ENCODE measurements at regions not wholly inside any gene's neighbourhood (a gene's known extent, or its start where the extent isn't known, plus 50 kb on each side); places are given as distances from the start of the nearest gene placed in this dataset.
"Not testable (repeated sequence)": the region's sequence is repeated elsewhere in the genome, so short reads cannot be mapped to it uniquely, and the experiment has no call there.

GRCh38 chr11:49817705-49818430 is 134.3 kb upstream of the OR4C13 start:
- not testable (repeated sequence) for DNase-seq (ENCODE audit: low spot score)

GRCh38 chr11:49823188-49823587 is 129.0 kb upstream of the OR4C13 start:
- not testable (repeated sequence) for DNase-seq (ENCODE audit: low spot score)

- not testable (repeated sequence) for DNase-seq (ENCODE audit: low spot score)
Observed at GRCh38 chr11:49850541-49850940, 101.7 kb upstream of the OR4C13 start.

- no peak for DNase-seq (ENCODE audit: low spot score)
Observed at GRCh38 chr11:49851511-49851910, 100.7 kb upstream of the OR4C13 start.

GRCh38 chr11:49851971-49852389 is 100.2 kb upstream of the OR4C13 start:
- DNase-seq (ENCODE audit: low spot score), result no peak

GRCh38 chr11:49888875-49889274 is 63.3 kb upstream of the OR4C13 start:
- not testable (repeated sequence) for DNase-seq (ENCODE audit: low spot score)

- not testable (repeated sequence) for DNase-seq (ENCODE audit: low spot score)
Observed at GRCh38 chr11:49891910-49892671, 60.1 kb upstream of the OR4C13 start.

GRCh38 chr11:49893442-49893841 is 58.7 kb upstream of the OR4C13 start:
- DNase-seq (ENCODE audit: low spot score), result not testable (repeated sequence)
